Fibroblast of the aortic adventitia (primary cell): ENCODE measurements at regions not wholly inside any gene's neighbourhood (a gene's known extent, or its start where the extent isn't known, plus 50 kb on each side); places are given as distances from the start of the nearest gene placed in this dataset.

Experiments
- DNase-seq: peaks from one replicate; pipeline ENCODE4 v3.0.0-alpha.2; 2010; ENCODE audit warnings: low read depth
- H3K4me3 ChIP-seq: 2 replicates; pipeline ENCODE4 v1.5.1; 2011; ENCODE audit warnings: low read depth, mild to moderate bottlenecking, control low read depth, low read length, moderate library complexity
- TF ChIP-seq, protein P1 (sequence below): IDR thresholded peaks from 2 replicates; pipeline ENCODE4 v1.5.1; 2011; ENCODE audit warnings: mild to moderate bottlenecking, low read length, control low read depth, inconsistent platforms; ENCODE audit not compliant: insufficient read depth

DNA sequence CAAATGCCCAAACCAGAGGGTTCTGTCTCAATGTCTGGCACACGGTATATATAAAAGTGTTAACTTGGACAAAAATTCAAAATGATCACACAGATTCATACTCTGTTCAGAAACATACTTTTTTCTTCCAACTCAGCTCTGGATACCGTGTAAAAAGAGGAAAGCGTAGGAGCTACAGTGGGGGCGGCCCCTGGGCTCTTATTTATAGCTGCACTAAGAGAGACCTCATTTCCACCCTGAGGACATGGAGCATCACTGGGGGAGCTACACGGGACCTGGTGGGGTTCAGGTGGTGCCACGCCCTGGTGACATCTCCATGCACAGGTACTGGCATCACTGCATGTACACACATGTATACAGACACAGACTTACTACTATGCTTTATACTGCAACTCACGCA lies 185.9 kb upstream of the FOXQ1 start:
- no peak for DNase-seq
- H3K4me3 ChIP-seq, result no peak overlapping the region
- TF ChIP-seq, protein P1, sequence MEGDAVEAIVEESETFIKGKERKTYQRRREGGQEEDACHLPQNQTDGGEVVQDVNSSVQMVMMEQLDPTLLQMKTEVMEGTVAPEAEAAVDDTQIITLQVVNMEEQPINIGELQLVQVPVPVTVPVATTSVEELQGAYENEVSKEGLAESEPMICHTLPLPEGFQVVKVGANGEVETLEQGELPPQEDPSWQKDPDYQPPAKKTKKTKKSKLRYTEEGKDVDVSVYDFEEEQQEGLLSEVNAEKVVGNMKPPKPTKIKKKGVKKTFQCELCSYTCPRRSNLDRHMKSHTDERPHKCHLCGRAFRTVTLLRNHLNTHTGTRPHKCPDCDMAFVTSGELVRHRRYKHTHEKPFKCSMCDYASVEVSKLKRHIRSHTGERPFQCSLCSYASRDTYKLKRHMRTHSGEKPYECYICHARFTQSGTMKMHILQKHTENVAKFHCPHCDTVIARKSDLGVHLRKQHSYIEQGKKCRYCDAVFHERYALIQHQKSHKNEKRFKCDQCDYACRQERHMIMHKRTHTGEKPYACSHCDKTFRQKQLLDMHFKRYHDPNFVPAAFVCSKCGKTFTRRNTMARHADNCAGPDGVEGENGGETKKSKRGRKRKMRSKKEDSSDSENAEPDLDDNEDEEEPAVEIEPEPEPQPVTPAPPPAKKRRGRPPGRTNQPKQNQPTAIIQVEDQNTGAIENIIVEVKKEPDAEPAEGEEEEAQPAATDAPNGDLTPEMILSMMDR, result no peak

DNA sequence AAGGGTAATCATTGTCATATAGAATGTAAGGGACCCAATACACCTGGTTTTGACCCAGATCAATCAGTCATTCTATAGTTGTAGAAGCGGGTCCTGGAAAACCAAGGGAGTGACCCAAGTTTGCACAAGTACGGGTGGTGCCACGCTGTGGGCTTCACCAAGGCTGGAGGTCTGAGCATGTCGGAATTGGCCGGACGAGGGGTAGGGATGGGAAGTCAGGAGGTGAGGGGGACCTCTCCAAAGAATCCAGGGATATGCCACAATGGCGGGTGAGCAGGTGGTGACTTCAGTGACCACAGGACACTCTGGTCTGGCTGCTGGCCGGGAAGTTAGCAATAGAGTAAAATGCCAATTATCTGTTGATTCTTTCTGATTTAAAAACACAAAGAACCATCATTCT lies 186.6 kb upstream of the FOXQ1 start:
- H3K4me3 ChIP-seq, result no peak overlapping the region
- no peak for DNase-seq
- TF ChIP-seq, protein P1, result no peak

DNA sequence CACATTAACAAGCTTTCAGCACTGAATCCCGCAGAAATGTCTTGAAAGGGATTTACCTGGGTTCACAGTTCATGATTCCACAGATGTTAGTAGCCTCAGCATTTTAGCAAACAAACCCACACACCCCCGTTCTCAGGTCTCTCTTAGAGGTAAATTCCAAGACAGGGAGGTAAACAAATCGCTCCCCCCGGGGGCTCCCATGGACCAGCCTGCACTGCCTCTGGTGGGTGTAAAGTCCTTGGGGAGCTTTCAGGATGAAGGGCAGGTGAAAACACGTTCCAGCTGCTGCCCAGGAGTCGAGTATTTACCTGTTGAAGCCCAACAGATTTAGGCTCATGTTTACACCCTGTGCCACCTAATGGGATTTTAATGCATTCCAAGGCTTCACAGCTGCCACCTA lies 187.0 kb upstream of the FOXQ1 start:
- no peak overlapping the region for H3K4me3 ChIP-seq
- TF ChIP-seq, protein P1, result no peak
- no peak for DNase-seq

- no peak overlapping the region for H3K4me3 ChIP-seq
- DNase-seq, result no peak
- TF ChIP-seq, protein P1, result no peak
Observed at GRCh38 chr6:1123386-1124375, 188.2 kb upstream of the FOXQ1 start.

- TF ChIP-seq, protein P1, result no peak
Observed at GRCh38 chr6:1122083-1122482, 189.8 kb upstream of the FOXQ1 start.

GRCh38 chr6:1118287-1118647 lies 193.6 kb upstream of the FOXQ1 start:
- TF ChIP-seq, protein P1, result no peak
- H3K4me3 ChIP-seq, result no peak overlapping the region
- no peak for DNase-seq

More at GRCh38 chr6:1122083-1122482, 189.8 kb upstream of the FOXQ1 start:
- no peak for DNase-seq
- H3K4me3 ChIP-seq, result no peak overlapping the region
